ENCODE measurements at regions not wholly inside any gene's neighbourhood (a gene's known extent, or its start where the extent isn't known, plus 50 kb on each side); places are given as distances from the start of the nearest gene placed in this dataset.

GRCh38 chr14:89024691-89025090 is 200.2 kb downstream of the TTC8 start:
- Histone ChIP-seq H3K9ac (ENCODE audit: low read depth, low read length) (no peak overlapping the region), H3K27me3 (ENCODE audit: control insufficient read depth, insufficient read depth, low read length) (no peaks in the 10 kb centered on the region; the same call in 1 of the 2 replicates), H3K9me1 (ENCODE audit: insufficient read depth, low read length) (0 out of 2 replicates have a peak, but pooled peaks cover 3% of the 10 kb centered on the region), H3K4me1 (ENCODE audit: control insufficient read depth, insufficient read depth, low read length) (peaks cover 3% of the 10 kb centered on the region), H2BK5ac (ENCODE audit: low read depth, low read length, poor library complexity, severe bottlenecking) (no peak overlapping the region), H3K56ac (ENCODE audit: extremely low read depth, insufficient read depth, low read length) (no peak overlapping the region), H3K36me3 (ENCODE audit: control insufficient read depth, insufficient read depth, low read length) (no peaks in the 10 kb centered on the region), H3K4ac (ENCODE audit: low read depth, low read length) (no peak overlapping the region), H3K4me3 (ENCODE audit: insufficient read depth, low read depth, low read length) (no peak overlapping the region), H3K14ac (replicated peaks; ENCODE audit: low read depth, low read length) (no peak overlapping the region), H3K23ac (ENCODE audit: low read depth, low read length) (no peak overlapping the region), H2AK9ac (replicated peaks; ENCODE audit: low read depth, low read length, poor library complexity) (no peak overlapping the region), H2BK120ac (ENCODE audit: low read depth, low read length) (peak overlapping the region; percentile 11; the same call in 1 of the 2 replicates), H3K79me1 (ENCODE audit: low read depth in 1 of 2, low read length in 2 of 2) (no peaks in the 10 kb centered on the region), H2AFZ (replicated peaks; ENCODE audit: low read length, poor library complexity) (no peak overlapping the region), H3K9me3 (ENCODE audit: control insufficient read depth, insufficient read depth, low read length) (peaks cover 4% of the 10 kb centered on the region), H3K4me2 (ENCODE audit: low read depth, low read length) (no peak overlapping the region), H2AK5ac (ENCODE audit: low read depth, low read length) (peak overlapping the region; percentile 52; the same call in 1 of the 2 replicates), H2BK20ac (ENCODE audit: low read depth, low read length) (no peak overlapping the region), H4K5ac (ENCODE audit: low read depth, low read length) (no peak overlapping the region), H3K18ac (ENCODE audit: low read depth, low read length) (no peak overlapping the region), H4K8ac (ENCODE audit: low read depth in 2 of 2, low read length in 2 of 2) (peak overlapping the region in 1 of 2 experiments; percentile 10; a peak in 1 of 4 replicates), H2BK15ac (ENCODE audit: low read depth, low read length) (peak overlapping the region; percentile 1; the same call in 1 of the 3 replicates), H3K27ac (ENCODE audit: insufficient read depth, low read length) (no peak overlapping the region), H4K91ac (ENCODE audit: insufficient read depth, low read depth, low read length) (no peak overlapping the region), H4K20me1 (ENCODE audit: insufficient read depth, low read length) (no peaks in the 10 kb centered on the region)
- no peak for DNase-seq
- no TSS peak for BruUV-seq (replicated peaks)
- ATAC-seq (ENCODE audit: low read depth): no peak
- intact Hi-C loops (cut with micrococcal nuclease) (no loop called here), dilution Hi-C loops (cut with HindIII; ENCODE audit: low sequenced_read_pairs, unreplicated experiment) (no loop called here), in situ Hi-C loops (cut with MboI; ENCODE audit: low sequenced_read_pairs) (loop anchor here (25.0 kb wide), 1 partner anchor 738 kb away; no protein-coding TSS in a partner anchor)
- 100% methylated on average over 1 of the region's 4 CpGs; no CpG with 5 or more reads in 1 of the 2 experiments for WGBS, 2 experiments (ENCODE audit: extremely low coverage in 2 of 2, insufficient read length in 1 of 2)
- no peak for TF ChIP-seq NFE2L2 (IDR thresholded peaks at IDR 0.05; ENCODE audit: low read depth, low read length)
- CTCF ChIA-PET: no interaction called here
- POLR2A ChIA-PET (ENCODE audit: unreplicated experiment): no interaction called here

Measured in IMR-90 (cell line).